Tongue (tissue), 1 donor: ENCODE measurements at regions not wholly inside any gene's neighbourhood (a gene's known extent, or its start where the extent isn't known, plus 50 kb on each side); places are given as distances from the start of the nearest gene placed in this dataset.

ENCODE experiments used
- DNase-seq: peaks from one replicate; pipeline ENCODE4 v3.0.0-alpha.2; 2015

GRCh38 chr12:22740656-22741355 is 115.8 kb downstream of the ETNK1 start:
- no peak for DNase-seq

- no peak for DNase-seq
These were observed 118.7 kb downstream of the ETNK1 start for GRCh38 chr12:22743700-22744099.

- DNase-seq, result no peak
These were observed 119.2 kb downstream of the ETNK1 start for GRCh38 chr12:22744197-22744596.

GRCh38 chr12:22746720-22747119 is 121.7 kb downstream of the ETNK1 start:
- no peak for DNase-seq

- DNase-seq, result no peak
These were observed 130.7 kb downstream of the ETNK1 start for GRCh38 chr12:22755629-22756028.

- no peak for DNase-seq
These were observed 135.1 kb downstream of the ETNK1 start for GRCh38 chr12:22759769-22760674.

- no peak for DNase-seq
These were observed 140.6 kb downstream of the ETNK1 start for GRCh38 chr12:22765421-22766130.

DNA sequence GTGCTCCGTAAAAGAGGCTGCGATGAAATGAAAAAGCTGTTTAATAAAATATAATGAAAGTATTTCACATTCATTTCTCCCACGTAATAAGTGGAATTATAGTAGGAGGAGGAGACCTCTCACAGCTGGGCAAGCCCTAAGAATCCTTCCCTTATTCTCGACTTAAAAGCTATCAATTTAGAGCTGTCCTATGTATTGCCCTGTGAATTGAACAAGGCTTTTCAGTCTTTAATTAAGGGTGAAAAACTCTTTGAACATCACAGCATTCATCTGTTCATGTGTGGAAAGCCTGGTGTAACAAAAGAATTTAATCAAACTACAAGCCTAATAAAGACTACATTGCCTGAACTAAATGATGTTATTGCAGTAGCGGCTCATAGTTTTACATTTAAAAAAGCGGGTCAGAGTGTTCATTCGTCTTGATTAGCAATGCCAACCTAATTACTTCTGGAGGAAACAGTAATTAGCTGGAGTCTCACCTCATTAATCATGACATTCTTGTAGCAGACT is 142.0 kb downstream of the ETNK1 start:
- DNase-seq, result no peak

DNA sequence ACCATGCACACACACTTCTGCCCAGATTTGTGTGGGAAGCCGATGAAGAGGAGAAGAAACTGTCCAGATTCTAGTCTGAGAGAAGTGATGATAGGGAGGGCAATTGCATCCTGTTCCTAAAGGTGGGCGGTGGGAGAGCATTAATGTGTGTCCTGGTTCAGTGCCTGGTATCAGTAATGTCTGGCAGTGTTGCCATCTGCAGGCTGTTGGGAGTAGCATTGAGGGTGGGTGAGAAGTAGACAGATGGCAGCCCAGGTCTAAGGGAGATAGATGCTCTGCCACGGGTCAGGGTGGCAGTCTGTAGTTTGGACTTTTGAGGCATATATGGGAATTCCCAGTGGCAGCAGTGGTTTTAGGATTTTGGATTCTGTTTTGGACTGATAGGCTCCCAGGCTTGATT is 156.4 kb downstream of the ETNK1 start:
- no peak for DNase-seq

- peak; percentile 39 for DNase-seq
These were observed 162.6 kb downstream of the ETNK1 start for GRCh38 chr12:22787557-22787956.

DNA sequence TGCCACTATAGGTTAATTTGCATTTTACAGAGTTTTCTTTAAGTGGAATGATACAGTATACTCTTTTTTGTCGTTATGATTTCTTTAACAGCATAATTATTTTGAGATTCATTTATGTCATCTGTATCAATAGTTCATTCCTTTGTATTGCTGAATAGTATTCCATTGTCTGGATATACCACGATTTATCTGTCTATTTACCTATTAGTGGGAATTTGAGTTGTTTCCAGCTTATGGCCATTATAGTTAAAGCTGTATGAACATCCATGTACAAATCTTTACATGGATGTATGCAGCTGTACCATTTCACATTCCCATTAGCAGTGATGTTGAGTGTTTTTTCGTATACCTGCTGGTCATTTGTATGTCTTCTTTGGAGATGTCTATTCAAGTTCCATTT is 163.9 kb downstream of the ETNK1 start:
- no peak for DNase-seq

DNA sequence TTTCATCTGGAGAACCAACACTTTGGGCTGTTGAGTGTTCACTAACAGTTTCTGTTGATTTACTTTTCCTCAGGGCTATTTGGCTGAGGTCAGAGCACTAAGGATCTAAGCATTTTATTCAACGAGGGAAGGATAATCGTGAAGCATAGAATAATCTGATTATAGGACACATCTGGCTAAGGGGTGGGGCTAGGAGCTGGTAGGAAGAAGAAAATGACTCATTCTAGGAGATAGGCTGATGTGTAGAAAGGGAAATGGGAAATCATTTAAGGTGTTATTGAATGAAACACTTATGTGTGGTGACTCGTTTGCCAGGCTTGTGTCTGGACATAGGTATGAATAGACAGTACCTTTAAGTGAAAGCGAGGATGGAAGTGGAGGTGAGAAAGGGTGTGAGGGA is 167.2 kb downstream of the ETNK1 start:
- no peak for DNase-seq

GRCh38 chr12:22794017-22794416 is 169.0 kb downstream of the ETNK1 start:
- DNase-seq, result no peak

GRCh38 chr12:22796941-22797630 is 172.1 kb downstream of the ETNK1 start:
- no peak for DNase-seq

DNA sequence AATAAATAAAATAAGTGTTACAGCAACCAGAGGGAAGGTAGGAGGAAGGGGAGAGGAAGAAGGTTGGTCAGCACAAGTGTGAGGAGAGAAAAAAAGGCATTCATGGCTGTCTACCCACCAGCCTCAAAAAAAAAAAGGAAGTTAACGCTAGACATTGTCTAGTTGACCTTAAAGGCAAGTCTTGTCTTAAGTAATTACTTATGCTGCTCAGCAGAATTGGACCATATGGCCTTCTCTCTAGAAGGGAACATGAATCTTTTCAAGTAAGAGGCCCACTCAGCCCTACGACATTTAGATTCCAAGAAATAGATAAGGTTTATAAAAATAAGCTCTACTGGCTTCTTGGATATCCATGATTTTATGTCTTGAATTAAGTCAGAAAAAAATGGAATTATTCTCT is 172.7 kb downstream of the ETNK1 start:
- no peak for DNase-seq

- DNase-seq, result no peak
These were observed 173.1 kb downstream of the ETNK1 start for GRCh38 chr12:22798116-22798515.

DNA sequence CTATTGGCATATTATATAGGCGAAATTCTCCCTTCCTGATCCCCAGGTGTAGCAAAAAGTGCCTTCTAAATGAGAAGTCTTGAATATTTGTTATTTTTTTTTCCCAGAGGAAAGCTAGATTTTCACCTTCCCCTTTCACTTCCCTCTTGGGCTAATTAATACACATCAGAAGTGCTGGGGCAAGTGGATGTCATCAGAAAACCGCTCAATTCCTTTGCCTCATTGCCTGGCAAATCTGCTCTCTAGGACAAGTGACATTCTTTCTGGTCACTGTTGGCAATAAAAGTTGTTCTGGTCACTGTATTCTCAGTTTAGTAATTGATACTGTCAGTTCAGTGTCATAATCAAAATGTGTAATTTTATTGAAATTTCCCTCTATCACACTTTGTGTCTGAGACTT is 174.5 kb downstream of the ETNK1 start:
- DNase-seq, result no peak

DNA sequence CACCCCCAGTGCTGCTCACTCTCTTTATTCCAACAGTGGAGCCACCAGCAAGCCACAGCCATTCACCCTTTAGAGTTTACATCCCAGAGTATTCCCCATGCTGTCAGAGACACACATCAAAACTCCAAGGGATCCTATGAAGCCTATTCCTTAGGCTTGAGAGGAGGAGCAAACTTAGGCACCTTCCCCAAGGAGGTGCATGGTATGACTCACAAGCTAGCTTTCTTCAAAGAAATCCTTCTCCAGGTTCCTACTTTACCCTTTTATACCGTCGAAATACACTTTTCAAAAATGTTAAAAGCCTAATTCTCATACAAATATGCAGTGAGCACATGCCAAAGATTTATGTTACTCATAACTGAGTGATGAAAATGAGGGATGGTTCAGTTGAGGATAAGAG is 175.4 kb downstream of the ETNK1 start:
- DNase-seq, result no peak

- no peak for DNase-seq
These were observed 178.1 kb downstream of the ETNK1 start for GRCh38 chr12:22802883-22803630.

- DNase-seq, result no peak
These were observed 178.8 kb downstream of the ETNK1 start for GRCh38 chr12:22803725-22804124.

GRCh38 chr12:22808860-22809259 is 183.9 kb downstream of the ETNK1 start:
- DNase-seq, result no peak
